GM23248 (cell line): ENCODE measurements at regions not wholly inside any gene's neighbourhood (a gene's known extent, or its start where the extent isn't known, plus 50 kb on each side); places are given as distances from the start of the nearest gene placed in this dataset.

Source experiments
- DNase-seq: peaks from one replicate; pipeline ENCODE4 v3.0.0-alpha.2; 2015
- H2AFZ ChIP-seq: fragments of 200-600 bp; sonication (generic); 2 replicates; pipeline ENCODE4 v1.6.1; 2016; ENCODE audit warnings: antibody characterized with exemption
- H3F3A ChIP-seq: fragments of 200-600 bp; sonication (generic); 2 replicates; pipeline ENCODE4 v1.6.1; 2016; ENCODE audit warnings: mild to moderate bottlenecking, antibody characterized with exemption, mixed run types; ENCODE audit not compliant: insufficient read depth
- H3K27ac ChIP-seq: fragments of 200-600 bp; sonication (generic); 2 replicates; pipeline ENCODE4 v1.5.1; 2016; ENCODE audit warnings: mild to moderate bottlenecking
- H3K27me3 ChIP-seq: fragments of 200-600 bp; sonication (generic); replicated peaks from 2 replicates; pipeline ENCODE4 v1.6.1; 2016; ENCODE audit warnings: mild to moderate bottlenecking; ENCODE audit not compliant: insufficient read depth
- H3K36me3 ChIP-seq: fragments of 200-600 bp; sonication (generic); 2 replicates; pipeline ENCODE4 v1.6.1; 2016; ENCODE audit warnings: low read depth, mild to moderate bottlenecking
- H3K4me1 ChIP-seq: fragments of 200-600 bp; sonication (generic); 2 replicates; pipeline ENCODE4 v1.6.1; 2016; ENCODE audit warnings: mild to moderate bottlenecking; ENCODE audit not compliant: insufficient read depth
- H3K4me2 ChIP-seq: fragments of 200-600 bp; sonication (generic); one replicate; pipeline ENCODE4 v1.6.1; 2016; ENCODE audit warnings: mild to moderate bottlenecking; ENCODE audit not compliant: unreplicated experiment
- H3K4me3 ChIP-seq: fragments of 200-600 bp; sonication (generic); 2 replicates; pipeline ENCODE4 v1.5.1; 2016; ENCODE audit warnings: mild to moderate bottlenecking
- H3K79me2 ChIP-seq: fragments of 200-600 bp; sonication (generic); 2 replicates; pipeline ENCODE4 v1.6.1; 2016; ENCODE audit warnings: mild to moderate bottlenecking; ENCODE audit not compliant: insufficient read depth
- H3K9ac ChIP-seq: fragments of 200-600 bp; sonication (generic); 2 replicates; pipeline ENCODE4 v1.6.1; 2016; ENCODE audit warnings: mild to moderate bottlenecking
- H3K9me2 ChIP-seq: fragments of 200-600 bp; sonication (generic); 2 replicates; pipeline ENCODE4 v1.6.1; 2016; ENCODE audit warnings: mixed run types, mild to moderate bottlenecking, moderate library complexity; ENCODE audit not compliant: insufficient read depth
- H3K9me3 ChIP-seq: fragments of 200-600 bp; sonication (generic); one replicate; pipeline ENCODE4 v1.6.1; 2017; ENCODE audit warnings: low read depth
- H4K20me1 ChIP-seq: fragments of 200-600 bp; sonication (generic); 2 replicates; pipeline ENCODE4 v1.6.0; 2016; ENCODE audit not compliant: insufficient read depth
- EZH2 ChIP-seq: fragments of 200-600 bp; sonication (generic); IDR thresholded peaks from 2 replicates; pipeline ENCODE4 v1.6.1; 2018; ENCODE audit warnings: antibody characterized with exemption, mild to moderate bottlenecking; ENCODE audit not compliant: insufficient read depth, poor library complexity, severe bottlenecking
- EZH2phosphoT487 ChIP-seq: fragments of 200-600 bp; sonication (generic); IDR thresholded peaks from 2 replicates; pipeline ENCODE4 v1.6.1; 2018; ENCODE audit warnings: antibody characterized with exemption, moderate library complexity, mild to moderate bottlenecking, low read depth; ENCODE audit not compliant: insufficient read depth
- WGBS, 2 experiments: methylation state at CpG; one replicate each; pipeline ENCODE4 v1.1.6; 2015 to 2017; ENCODE audit warnings: low lambda C conversion rate in 2 of 2, low coverage in 1 of 2; ENCODE audit errors: missing lambda C conversion rate in 2 of 2; 5-methylcytosine and 5-hydroxymethylcytosine counted together
- in situ Hi-C: fragments of 300-500 bp; cut with MboI; formaldehyde crosslinking; loops from 2 replicates; pipeline ENCODE4 v1.15.0; 2020

GRCh38 chr13:70864731-70865130, 756.5 kb upstream of the KLHL1 start:
- in situ Hi-C loops = no loop called here

DNA sequence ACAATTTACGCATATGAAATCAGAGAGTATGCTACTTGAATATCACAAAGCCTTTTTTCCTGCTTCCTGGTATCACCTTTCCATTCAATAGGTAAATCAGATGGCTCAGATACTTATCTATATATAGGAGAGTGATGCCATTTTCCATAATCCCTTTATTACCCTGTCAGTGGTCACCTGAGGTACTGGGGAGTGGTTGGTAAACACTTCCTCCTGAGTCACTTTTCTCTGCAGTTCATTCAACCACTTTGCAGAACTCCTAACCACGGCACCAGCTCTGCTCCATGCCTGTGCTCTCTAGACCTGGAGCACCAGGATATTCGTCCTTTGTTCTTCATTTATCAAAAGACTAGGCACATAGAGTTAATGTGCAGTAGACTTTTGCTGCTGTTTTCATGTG, 748.5 kb upstream of the KLHL1 start:
- Histone ChIP-seq H3F3A (no peaks in the 10 kb centered on the region), H3K9ac (no peak overlapping the region), H4K20me1 (no peaks in the 10 kb centered on the region), H3K36me3 (no peaks in the 10 kb centered on the region), H3K27me3 (no peaks in the 10 kb centered on the region), H3K4me3 (no peak overlapping the region), H3K79me2 (no peaks in the 10 kb centered on the region), H3K27ac (no peak overlapping the region), H3K9me2 (no peaks in the 10 kb centered on the region), H3K9me3 (no peaks in the 10 kb centered on the region), H3K4me1 (no peaks in the 10 kb centered on the region), H2AFZ (no peak overlapping the region), H3K4me2 (no peak overlapping the region)
- DNase-seq = no peak
- in situ Hi-C loops = no loop called here
- TF ChIP-seq EZH2phosphoT487 (no peak), EZH2 (no peak)
- 21 to 25% methylated on average over 3 of the region's 3 CpGs for WGBS, 2 experiments

More at GRCh38 chr13:70864731-70865130, 756.5 kb upstream of the KLHL1 start:
- no peak for DNase-seq
- H3K4me1 ChIP-seq = no peaks in the 10 kb centered on the region
- no peak overlapping the region for H2AFZ ChIP-seq
- H3F3A ChIP-seq = no peaks in the 10 kb centered on the region
- no peaks in the 10 kb centered on the region for H3K27me3 ChIP-seq
- H4K20me1 ChIP-seq = no peaks in the 10 kb centered on the region
- no peaks in the 10 kb centered on the region for H3K36me3 ChIP-seq
- H3K9me3 ChIP-seq = no peaks in the 10 kb centered on the region
- no peak for TF ChIP-seq EZH2
- H3K4me2 ChIP-seq = no peak overlapping the region
- no peak overlapping the region for H3K9ac ChIP-seq
- H3K27ac ChIP-seq = no peak overlapping the region
- no peak overlapping the region for H3K4me3 ChIP-seq
- no peaks in the 10 kb centered on the region for H3K79me2 ChIP-seq
- WGBS, 2 experiments = 3 to 6% methylated on average over 2 of the region's 2 CpGs
- no peaks in the 10 kb centered on the region for H3K9me2 ChIP-seq

GRCh38 chr13:70856025-70856424, 747.8 kb upstream of the KLHL1 start:
- TF ChIP-seq EZH2 (no peak), EZH2phosphoT487 (no peak)
- Histone ChIP-seq H3K9me2 (no peaks in the 10 kb centered on the region), H3K9me3 (no peaks in the 10 kb centered on the region), H3K27ac (no peak overlapping the region), H3K79me2 (no peaks in the 10 kb centered on the region), H3K27me3 (no peaks in the 10 kb centered on the region), H3K36me3 (no peaks in the 10 kb centered on the region), H4K20me1 (no peaks in the 10 kb centered on the region), H3K4me3 (no peak overlapping the region), H2AFZ (no peak overlapping the region), H3K4me2 (no peak overlapping the region), H3K4me1 (no peaks in the 10 kb centered on the region), H3F3A (no peaks in the 10 kb centered on the region), H3K9ac (no peak overlapping the region)
- no peak for DNase-seq
- whole genome bisulfite sequencing, 2 experiments = 39% methylated on average over 2 of the region's 2 CpGs
- in situ Hi-C loops = no loop called here

GRCh38 chr13:70849222-70849621, 741.0 kb upstream of the KLHL1 start:
- WGBS, 2 experiments = 14 to 15% methylated on average over 4 of the region's 4 CpGs
- no peak overlapping the region for H3K4me2 ChIP-seq
- H3K79me2 ChIP-seq = no peaks in the 10 kb centered on the region
- TF ChIP-seq EZH2 (no peak), EZH2phosphoT487 (no peak)
- H3K27ac ChIP-seq = no peak overlapping the region
- H3K9me2 ChIP-seq = no peaks in the 10 kb centered on the region
- no peak for DNase-seq
- H3K9ac ChIP-seq = no peak overlapping the region
- H3K36me3 ChIP-seq = no peaks in the 10 kb centered on the region
- no peaks in the 10 kb centered on the region for H3K9me3 ChIP-seq
- no peaks in the 10 kb centered on the region for H4K20me1 ChIP-seq
- H3F3A ChIP-seq = no peaks in the 10 kb centered on the region
- H3K27me3 ChIP-seq = no peaks in the 10 kb centered on the region
- in situ Hi-C loops = no loop called here
- no peaks in the 10 kb centered on the region for H3K4me1 ChIP-seq
- no peak overlapping the region for H2AFZ ChIP-seq
- no peak overlapping the region for H3K4me3 ChIP-seq
